Medulla oblongata (tissue), 1 donor: ENCODE measurements at regions not wholly inside any gene's neighbourhood (a gene's known extent, or its start where the extent isn't known, plus 50 kb on each side); places are given as distances from the start of the nearest gene placed in this dataset.
A peak's percentile ranks its signal among the peaks of the same experiment; 100 is the strongest.
"Not testable (repeated sequence)": the region's sequence is repeated elsewhere in the genome, so short reads cannot be mapped to it uniquely, and the experiment has no call there.

ENCODE experiments used
- DNase-seq: peaks from one replicate; pipeline ENCODE4 v3.0.0-alpha.2; 2015; ENCODE audit errors: extremely low spot score

GRCh38 chr6:1156411-1156810 lies 155.5 kb upstream of the FOXQ1 start:
- DNase-seq: not testable (repeated sequence)

- DNase-seq: no peak
Measured at GRCh38 chr6:1153696-1154245, 158.1 kb upstream of the FOXQ1 start.

GRCh38 chr6:1146500-1146899 lies 165.4 kb upstream of the FOXQ1 start:
- no peak for DNase-seq

GRCh38 chr6:1145768-1146218 lies 166.1 kb upstream of the FOXQ1 start:
- DNase-seq: no peak

GRCh38 chr6:1144842-1145767 lies 166.8 kb upstream of the FOXQ1 start:
- DNase-seq: no peak

GRCh38 chr6:1143655-1144054 lies 168.2 kb upstream of the FOXQ1 start:
- no peak for DNase-seq

GRCh38 chr6:1139155-1139890 lies 172.6 kb upstream of the FOXQ1 start:
- DNase-seq: no peak

GRCh38 chr6:1137849-1138248 lies 174.0 kb upstream of the FOXQ1 start:
- no peak for DNase-seq

GRCh38 chr6:1136827-1137226 lies 175.1 kb upstream of the FOXQ1 start:
- DNase-seq: no peak

- DNase-seq: peak; percentile 55
Measured at GRCh38 chr6:1136415-1136774, 175.5 kb upstream of the FOXQ1 start.

GRCh38 chr6:1135726-1136414 lies 176.0 kb upstream of the FOXQ1 start:
- DNase-seq: peak; percentile 8

- DNase-seq: no peak
Measured at GRCh38 chr6:1131285-1132079, 180.4 kb upstream of the FOXQ1 start.

GRCh38 chr6:1130709-1131108 lies 181.2 kb upstream of the FOXQ1 start:
- no peak for DNase-seq

GRCh38 chr6:1129131-1129530 lies 182.8 kb upstream of the FOXQ1 start:
- DNase-seq: no peak

- DNase-seq: no peak
Measured at GRCh38 chr6:1127597-1128288, 184.2 kb upstream of the FOXQ1 start.

GRCh38 chr6:1127129-1127528 lies 184.8 kb upstream of the FOXQ1 start:
- no peak for DNase-seq

- no peak for DNase-seq
Measured at GRCh38 chr6:1126036-1126435, 185.9 kb upstream of the FOXQ1 start.

- DNase-seq: no peak
Measured at GRCh38 chr6:1125297-1125696, 186.6 kb upstream of the FOXQ1 start.

GRCh38 chr6:1124885-1125284 lies 187.0 kb upstream of the FOXQ1 start:
- DNase-seq: no peak
